ENCODE measurements at regions not wholly inside any gene's neighbourhood (a gene's known extent, or its start where the extent isn't known, plus 50 kb on each side); places are given as distances from the start of the nearest gene placed in this dataset.

DNA sequence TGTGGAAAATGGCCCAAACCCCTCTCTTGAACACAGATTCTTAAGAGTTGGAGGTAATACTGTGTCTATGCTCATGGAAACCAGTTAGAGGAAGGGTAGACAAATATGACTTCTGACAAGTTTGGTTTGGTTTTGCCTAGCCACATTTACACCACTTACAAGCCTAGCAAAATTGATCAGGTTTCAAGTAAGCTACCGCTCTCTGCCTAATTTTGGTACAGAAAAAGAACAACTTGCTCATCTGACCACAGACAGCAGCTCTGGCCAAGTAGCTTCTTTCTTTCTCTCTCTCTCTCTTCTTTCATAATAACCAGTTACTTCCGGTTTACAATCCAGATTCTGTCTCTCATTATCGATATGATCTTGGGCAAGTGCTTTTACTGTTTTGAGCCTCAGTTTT lies 260.0 kb downstream of the GLUD2 start:
- TF ChIP-seq POLR2A (IDR thresholded peaks at IDR 0.05; ENCODE audit: low read length) (no peak), KDM5A (IDR thresholded peaks at IDR 0.05) (no peak), FOSL2 (IDR thresholded peaks at IDR 0.05) (no peak), FOSL2 (CRISPR knock-in tag; IDR thresholded peaks at IDR 0.05) (no peak), GATA3 (IDR thresholded peaks at IDR 0.05; ENCODE audit: borderline replicate concordance) (no peak), BHLHE40 (IDR thresholded peaks at IDR 0.05; ENCODE audit: low read depth, low read length) (no peak), SREBF2 (IDR thresholded peaks at IDR 0.05) (no peak), FOXS1 (CRISPR knock-in tag; IDR thresholded peaks at IDR 0.05) (no peak)
- TF ChIP-seq, protein P1, sequence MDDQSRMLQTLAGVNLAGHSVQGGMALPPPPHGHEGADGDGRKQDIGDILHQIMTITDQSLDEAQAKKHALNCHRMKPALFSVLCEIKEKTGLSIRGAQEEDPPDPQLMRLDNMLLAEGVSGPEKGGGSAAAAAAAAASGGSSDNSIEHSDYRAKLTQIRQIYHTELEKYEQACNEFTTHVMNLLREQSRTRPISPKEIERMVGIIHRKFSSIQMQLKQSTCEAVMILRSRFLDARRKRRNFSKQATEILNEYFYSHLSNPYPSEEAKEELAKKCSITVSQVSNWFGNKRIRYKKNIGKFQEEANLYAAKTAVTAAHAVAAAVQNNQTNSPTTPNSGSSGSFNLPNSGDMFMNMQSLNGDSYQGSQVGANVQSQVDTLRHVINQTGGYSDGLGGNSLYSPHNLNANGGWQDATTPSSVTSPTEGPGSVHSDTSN (IDR thresholded peaks at IDR 0.05), result no peak
- TF ChIP-seq, protein P2, sequence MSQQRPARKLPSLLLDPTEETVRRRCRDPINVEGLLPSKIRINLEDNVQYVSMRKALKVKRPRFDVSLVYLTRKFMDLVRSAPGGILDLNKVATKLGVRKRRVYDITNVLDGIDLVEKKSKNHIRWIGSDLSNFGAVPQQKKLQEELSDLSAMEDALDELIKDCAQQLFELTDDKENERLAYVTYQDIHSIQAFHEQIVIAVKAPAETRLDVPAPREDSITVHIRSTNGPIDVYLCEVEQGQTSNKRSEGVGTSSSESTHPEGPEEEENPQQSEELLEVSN (IDR thresholded peaks at IDR 0.05; ENCODE audit: borderline replicate concordance, low read depth), result no peak
- TF ChIP-seq, protein P3, sequence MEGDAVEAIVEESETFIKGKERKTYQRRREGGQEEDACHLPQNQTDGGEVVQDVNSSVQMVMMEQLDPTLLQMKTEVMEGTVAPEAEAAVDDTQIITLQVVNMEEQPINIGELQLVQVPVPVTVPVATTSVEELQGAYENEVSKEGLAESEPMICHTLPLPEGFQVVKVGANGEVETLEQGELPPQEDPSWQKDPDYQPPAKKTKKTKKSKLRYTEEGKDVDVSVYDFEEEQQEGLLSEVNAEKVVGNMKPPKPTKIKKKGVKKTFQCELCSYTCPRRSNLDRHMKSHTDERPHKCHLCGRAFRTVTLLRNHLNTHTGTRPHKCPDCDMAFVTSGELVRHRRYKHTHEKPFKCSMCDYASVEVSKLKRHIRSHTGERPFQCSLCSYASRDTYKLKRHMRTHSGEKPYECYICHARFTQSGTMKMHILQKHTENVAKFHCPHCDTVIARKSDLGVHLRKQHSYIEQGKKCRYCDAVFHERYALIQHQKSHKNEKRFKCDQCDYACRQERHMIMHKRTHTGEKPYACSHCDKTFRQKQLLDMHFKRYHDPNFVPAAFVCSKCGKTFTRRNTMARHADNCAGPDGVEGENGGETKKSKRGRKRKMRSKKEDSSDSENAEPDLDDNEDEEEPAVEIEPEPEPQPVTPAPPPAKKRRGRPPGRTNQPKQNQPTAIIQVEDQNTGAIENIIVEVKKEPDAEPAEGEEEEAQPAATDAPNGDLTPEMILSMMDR (IDR thresholded peaks at IDR 0.05), result no peak
- TF ChIP-seq, protein P4, sequence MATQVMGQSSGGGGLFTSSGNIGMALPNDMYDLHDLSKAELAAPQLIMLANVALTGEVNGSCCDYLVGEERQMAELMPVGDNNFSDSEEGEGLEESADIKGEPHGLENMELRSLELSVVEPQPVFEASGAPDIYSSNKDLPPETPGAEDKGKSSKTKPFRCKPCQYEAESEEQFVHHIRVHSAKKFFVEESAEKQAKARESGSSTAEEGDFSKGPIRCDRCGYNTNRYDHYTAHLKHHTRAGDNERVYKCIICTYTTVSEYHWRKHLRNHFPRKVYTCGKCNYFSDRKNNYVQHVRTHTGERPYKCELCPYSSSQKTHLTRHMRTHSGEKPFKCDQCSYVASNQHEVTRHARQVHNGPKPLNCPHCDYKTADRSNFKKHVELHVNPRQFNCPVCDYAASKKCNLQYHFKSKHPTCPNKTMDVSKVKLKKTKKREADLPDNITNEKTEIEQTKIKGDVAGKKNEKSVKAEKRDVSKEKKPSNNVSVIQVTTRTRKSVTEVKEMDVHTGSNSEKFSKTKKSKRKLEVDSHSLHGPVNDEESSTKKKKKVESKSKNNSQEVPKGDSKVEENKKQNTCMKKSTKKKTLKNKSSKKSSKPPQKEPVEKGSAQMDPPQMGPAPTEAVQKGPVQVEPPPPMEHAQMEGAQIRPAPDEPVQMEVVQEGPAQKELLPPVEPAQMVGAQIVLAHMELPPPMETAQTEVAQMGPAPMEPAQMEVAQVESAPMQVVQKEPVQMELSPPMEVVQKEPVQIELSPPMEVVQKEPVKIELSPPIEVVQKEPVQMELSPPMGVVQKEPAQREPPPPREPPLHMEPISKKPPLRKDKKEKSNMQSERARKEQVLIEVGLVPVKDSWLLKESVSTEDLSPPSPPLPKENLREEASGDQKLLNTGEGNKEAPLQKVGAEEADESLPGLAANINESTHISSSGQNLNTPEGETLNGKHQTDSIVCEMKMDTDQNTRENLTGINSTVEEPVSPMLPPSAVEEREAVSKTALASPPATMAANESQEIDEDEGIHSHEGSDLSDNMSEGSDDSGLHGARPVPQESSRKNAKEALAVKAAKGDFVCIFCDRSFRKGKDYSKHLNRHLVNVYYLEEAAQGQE (IDR thresholded peaks at IDR 0.05), result no peak
- TF ChIP-seq, protein P5, sequence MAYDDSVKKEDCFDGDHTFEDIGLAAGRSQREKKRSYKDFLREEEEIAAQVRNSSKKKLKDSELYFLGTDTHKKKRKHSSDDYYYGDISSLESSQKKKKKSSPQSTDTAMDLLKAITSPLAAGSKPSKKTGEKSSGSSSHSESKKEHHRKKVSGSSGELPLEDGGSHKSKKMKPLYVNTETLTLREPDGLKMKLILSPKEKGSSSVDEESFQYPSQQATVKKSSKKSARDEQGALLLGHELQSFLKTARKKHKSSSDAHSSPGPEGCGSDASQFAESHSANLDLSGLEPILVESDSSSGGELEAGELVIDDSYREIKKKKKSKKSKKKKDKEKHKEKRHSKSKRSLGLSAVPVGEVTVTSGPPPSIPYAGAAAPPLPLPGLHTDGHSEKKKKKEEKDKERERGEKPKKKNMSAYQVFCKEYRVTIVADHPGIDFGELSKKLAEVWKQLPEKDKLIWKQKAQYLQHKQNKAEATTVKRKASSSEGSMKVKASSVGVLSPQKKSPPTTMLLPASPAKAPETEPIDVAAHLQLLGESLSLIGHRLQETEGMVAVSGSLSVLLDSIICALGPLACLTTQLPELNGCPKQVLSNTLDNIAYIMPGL (CRISPR knock-in tag; IDR thresholded peaks at IDR 0.05; ENCODE audit: borderline replicate concordance), result no peak
- TF ChIP-seq, protein P6, sequence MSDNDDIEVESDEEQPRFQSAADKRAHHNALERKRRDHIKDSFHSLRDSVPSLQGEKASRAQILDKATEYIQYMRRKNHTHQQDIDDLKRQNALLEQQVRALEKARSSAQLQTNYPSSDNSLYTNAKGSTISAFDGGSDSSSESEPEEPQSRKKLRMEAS (IDR thresholded peaks at IDR 0.05), result no peak
